Astrocyte (in vitro differentiated cells and primary cell): ENCODE measurements at regions not wholly inside any gene's neighbourhood (a gene's known extent, or its start where the extent isn't known, plus 50 kb on each side); places are given as distances from the start of the nearest gene placed in this dataset.

Experiments
- EZH2 ChIP-seq: IDR thresholded peaks from 2 replicates; pipeline ENCODE4 v1.6.1; 2012; ENCODE audit warnings: mild to moderate bottlenecking, low read length, inconsistent platforms; ENCODE audit not compliant: insufficient read depth
- TF ChIP-seq, protein P1 (sequence below): IDR thresholded peaks from 2 replicates; pipeline ENCODE4 v1.5.1; 2011; ENCODE audit warnings: low read depth, mild to moderate bottlenecking, inconsistent platforms, low read length, moderate library complexity; ENCODE audit not compliant: insufficient read depth

DNA sequence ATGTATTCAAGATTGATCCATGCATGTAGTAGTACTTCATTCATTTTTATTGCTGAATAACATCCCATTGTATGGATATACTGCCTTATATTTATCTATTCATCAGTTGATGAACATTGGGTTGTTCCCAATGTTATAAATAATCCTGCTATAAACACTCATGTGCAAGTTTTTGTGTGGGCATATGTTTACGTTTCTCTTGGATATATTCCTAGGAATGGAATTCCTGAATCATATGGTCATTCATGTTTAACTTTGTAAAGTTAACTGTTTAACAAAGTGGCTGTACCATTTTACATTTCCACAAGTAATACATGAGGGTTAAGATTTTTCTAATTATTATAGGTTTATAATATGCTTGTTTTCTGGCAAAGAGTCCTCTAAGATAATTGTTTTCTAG is 1568.2 kb upstream of the SEL1L start:
- TF ChIP-seq, protein P1, sequence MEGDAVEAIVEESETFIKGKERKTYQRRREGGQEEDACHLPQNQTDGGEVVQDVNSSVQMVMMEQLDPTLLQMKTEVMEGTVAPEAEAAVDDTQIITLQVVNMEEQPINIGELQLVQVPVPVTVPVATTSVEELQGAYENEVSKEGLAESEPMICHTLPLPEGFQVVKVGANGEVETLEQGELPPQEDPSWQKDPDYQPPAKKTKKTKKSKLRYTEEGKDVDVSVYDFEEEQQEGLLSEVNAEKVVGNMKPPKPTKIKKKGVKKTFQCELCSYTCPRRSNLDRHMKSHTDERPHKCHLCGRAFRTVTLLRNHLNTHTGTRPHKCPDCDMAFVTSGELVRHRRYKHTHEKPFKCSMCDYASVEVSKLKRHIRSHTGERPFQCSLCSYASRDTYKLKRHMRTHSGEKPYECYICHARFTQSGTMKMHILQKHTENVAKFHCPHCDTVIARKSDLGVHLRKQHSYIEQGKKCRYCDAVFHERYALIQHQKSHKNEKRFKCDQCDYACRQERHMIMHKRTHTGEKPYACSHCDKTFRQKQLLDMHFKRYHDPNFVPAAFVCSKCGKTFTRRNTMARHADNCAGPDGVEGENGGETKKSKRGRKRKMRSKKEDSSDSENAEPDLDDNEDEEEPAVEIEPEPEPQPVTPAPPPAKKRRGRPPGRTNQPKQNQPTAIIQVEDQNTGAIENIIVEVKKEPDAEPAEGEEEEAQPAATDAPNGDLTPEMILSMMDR: no peak
- TF ChIP-seq EZH2: no peak
